SJSA1 (cell line): ENCODE measurements at regions not wholly inside any gene's neighbourhood (a gene's known extent, or its start where the extent isn't known, plus 50 kb on each side); places are given as distances from the start of the nearest gene placed in this dataset.
"Not testable (repeated sequence)": the region's sequence is repeated elsewhere in the genome, so short reads cannot be mapped to it uniquely, and the experiment has no call there.

ENCODE experiments used
- DNase-seq, 2 experiments: peaks; one replicate each; pipeline ENCODE4 v3.0.0-alpha.2; 2015 to 2020; ENCODE audit warnings: low spot score in 2 of 2, low read depth in 1 of 2
- H3K27ac ChIP-seq: fragments of 250-450 bp; sonication (Bioruptor Pico); 2 replicates; pipeline ENCODE4 v1.5.1; 2020; ENCODE audit warnings: mild to moderate bottlenecking, moderate library complexity
- H3K27me3 ChIP-seq: fragments of 250-450 bp; sonication (Bioruptor Pico); replicated peaks from 2 replicates; pipeline ENCODE4 v1.5.1; 2020; ENCODE audit warnings: mild to moderate bottlenecking, moderate library complexity
- H3K36me3 ChIP-seq: fragments of 250-450 bp; sonication (Bioruptor Pico); 2 replicates; pipeline ENCODE4 v1.5.1; 2020; ENCODE audit warnings: mild to moderate bottlenecking
- H3K4me1 ChIP-seq: fragments of 250-450 bp; sonication (Bioruptor Pico); replicated peaks from 2 replicates; pipeline ENCODE4 v1.6.1; 2021; ENCODE audit warnings: mild to moderate bottlenecking
- H3K4me3 ChIP-seq: fragments of 250-450 bp; sonication (Bioruptor Pico); 2 replicates; pipeline ENCODE4 v1.5.1; 2020; ENCODE audit warnings: mild to moderate bottlenecking
- H3K9me3 ChIP-seq: fragments of 250-450 bp; sonication (Bioruptor Pico); replicated peaks from 2 replicates; pipeline ENCODE4 v1.5.1; 2020; ENCODE audit warnings: mild to moderate bottlenecking

DNA sequence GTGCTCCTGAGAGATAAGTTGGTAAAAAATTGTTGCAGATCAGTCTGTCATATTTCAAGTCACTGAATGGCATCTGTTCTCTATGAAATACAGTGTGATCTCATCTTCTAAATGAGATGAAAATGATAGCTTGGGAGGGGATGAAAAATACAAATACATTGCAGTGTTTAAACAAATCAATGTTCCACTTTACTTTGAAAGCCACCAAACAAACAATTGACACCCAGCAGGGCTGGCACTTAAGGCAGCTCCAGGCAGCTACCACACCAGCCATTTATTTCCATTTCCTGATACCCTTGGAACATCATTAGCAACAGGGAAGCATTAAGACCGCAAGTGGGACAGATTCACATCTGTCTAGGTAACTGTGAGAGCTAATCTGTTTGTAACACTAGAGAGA lies 827.6 kb upstream of the KIF2B start:
- H3K4me3 ChIP-seq, result no peak overlapping the region
- no peaks in the 10 kb centered on the region for H3K27me3 ChIP-seq
- no peak for DNase-seq
- no peaks in the 10 kb centered on the region for H3K4me1 ChIP-seq
- H3K9me3 ChIP-seq, result peaks cover 18% of the 10 kb centered on the region
- H3K36me3 ChIP-seq, result no peaks in the 10 kb centered on the region
- H3K27ac ChIP-seq, result no peak overlapping the region

DNA sequence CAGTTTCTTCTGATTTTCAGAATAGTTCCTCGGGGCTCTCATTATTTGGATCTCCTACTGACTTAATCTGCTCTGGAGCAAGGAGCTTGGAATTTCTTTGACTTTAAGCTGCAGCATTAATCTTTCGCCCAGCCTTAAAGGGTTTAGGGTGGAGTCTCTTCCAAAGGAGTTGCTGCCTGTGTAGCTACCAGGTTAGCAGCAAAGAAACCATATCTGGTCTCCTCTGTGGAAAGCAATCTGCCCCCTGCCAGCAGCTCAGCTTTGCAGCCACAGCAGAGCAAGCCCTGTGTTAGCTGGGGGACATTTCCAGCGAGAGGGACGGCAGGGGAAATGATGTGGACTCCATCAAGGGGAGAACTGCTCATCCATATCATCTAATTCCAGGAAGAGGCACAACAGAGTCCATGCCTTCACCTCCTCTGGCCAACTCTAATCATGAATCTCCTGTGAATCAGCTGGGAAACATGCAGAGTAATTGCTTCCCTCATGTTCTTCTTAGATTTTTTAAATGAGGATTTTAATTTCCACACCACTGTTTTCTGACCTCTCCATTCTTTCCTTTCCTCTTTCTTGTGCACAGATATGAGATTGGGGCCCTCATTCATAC lies 827.6 kb upstream of the CA10 start:
- Histone ChIP-seq H3K4me3 (no peak overlapping the region), H3K4me1 (no peaks in the 10 kb centered on the region), H3K27me3 (no peaks in the 10 kb centered on the region), H3K36me3 (no peaks in the 10 kb centered on the region), H3K27ac (no peak overlapping the region), H3K9me3 (peaks cover 15% of the 10 kb centered on the region)
- no peak for DNase-seq

DNA sequence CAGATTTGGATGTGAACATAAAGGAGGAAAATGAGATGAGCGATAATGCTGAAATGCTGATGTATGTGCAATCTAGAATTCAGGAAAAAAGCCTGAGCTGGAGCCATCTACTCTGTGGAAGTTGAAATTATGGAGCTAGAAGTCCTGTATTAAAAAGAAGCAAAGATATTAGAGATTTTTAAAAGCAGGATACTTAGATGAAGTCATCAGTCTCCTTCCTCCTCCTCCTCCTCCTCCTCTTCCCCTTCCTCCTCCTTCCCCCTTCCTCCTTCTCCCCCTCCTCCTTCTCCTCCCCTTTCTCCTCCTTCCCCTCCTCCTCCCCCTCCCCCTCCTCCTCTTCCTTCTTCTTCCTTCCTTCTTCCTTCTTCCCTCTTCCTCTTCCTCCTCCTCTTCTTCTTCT lies 823.8 kb upstream of the CA10 start:
- peaks cover 10% of the 10 kb centered on the region for H3K9me3 ChIP-seq
- no peaks in the 10 kb centered on the region for H3K27me3 ChIP-seq
- no peak overlapping the region for H3K27ac ChIP-seq
- no peaks in the 10 kb centered on the region for H3K4me1 ChIP-seq
- H3K36me3 ChIP-seq, result no peaks in the 10 kb centered on the region
- DNase-seq, result no peak
- H3K4me3 ChIP-seq, result no peak overlapping the region

DNA sequence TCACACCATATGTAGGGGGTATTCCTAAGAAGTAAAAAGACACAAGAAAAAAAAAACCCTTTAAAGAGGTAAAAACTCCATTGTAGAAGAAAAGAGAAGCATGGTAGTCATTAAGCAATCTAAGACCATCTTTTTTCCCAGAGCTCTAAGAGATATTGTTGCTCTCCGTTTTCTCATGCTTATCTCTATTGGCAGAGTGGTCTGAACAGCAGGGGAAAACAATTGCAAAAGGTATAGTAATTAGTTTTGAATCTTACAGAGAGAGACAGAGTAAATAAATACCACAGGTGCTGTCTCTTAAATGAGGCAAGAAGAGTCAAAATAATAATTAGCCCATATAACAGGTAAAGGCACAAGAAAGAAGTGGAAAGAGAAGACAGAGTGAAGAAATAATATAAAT lies 821.4 kb upstream of the CA10 start:
- Histone ChIP-seq H3K27ac (no peak overlapping the region), H3K4me1 (no peaks in the 10 kb centered on the region), H3K27me3 (no peaks in the 10 kb centered on the region), H3K4me3 (no peak overlapping the region), H3K9me3 (peaks cover 5% of the 10 kb centered on the region), H3K36me3 (no peaks in the 10 kb centered on the region)
- DNase-seq, result no peak

DNA sequence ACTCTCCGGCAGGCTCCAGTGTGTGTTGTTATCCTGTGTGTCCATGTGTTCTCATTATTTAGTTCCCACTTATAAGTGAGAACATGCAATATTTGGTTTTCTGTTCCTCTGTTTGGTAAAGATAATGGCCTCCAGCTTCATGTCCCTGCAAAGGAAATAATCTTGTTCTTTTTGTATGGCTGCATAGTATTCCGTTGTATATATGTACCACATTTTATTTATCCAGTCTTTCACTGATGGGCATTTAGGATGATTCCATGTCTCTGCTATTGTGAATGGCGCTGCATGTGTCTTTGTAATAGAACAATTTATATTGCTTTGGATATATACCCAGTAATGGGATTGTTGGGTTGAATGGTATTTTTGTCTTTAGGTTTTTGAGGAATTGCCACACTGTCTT lies 807.3 kb upstream of the CA10 start:
- H3K4me1 ChIP-seq, result no peaks in the 10 kb centered on the region
- no peaks in the 10 kb centered on the region for H3K36me3 ChIP-seq
- DNase-seq, result no peak
- no peaks in the 10 kb centered on the region for H3K27me3 ChIP-seq
- no peaks in the 10 kb centered on the region for H3K9me3 ChIP-seq
- H3K27ac ChIP-seq, result no peak overlapping the region
- no peak overlapping the region for H3K4me3 ChIP-seq

DNA sequence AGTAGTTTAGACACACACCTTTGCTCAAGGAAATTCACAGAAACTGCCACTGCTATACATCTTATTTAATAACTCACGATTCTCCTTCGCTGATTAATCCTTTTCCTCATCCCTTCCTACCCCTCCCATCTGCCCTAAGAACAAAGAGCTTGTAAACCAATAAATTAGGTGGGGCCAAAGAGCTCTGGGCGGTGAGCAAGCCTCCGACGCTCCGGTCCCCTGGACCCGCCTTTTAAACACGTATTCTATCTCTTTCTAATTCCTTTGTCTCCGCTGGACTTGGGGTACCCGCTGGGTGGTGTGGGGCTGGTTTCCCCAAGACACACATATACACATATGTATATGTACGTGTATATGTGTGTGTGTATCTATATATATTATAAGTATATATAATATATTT lies 803.2 kb upstream of the CA10 start:
- not testable (repeated sequence) for H3K27ac ChIP-seq, H3K9me3 ChIP-seq, H3K27me3 ChIP-seq, H3K36me3 ChIP-seq, H3K4me1 ChIP-seq, DNase-seq, H3K4me3 ChIP-seq

DNA sequence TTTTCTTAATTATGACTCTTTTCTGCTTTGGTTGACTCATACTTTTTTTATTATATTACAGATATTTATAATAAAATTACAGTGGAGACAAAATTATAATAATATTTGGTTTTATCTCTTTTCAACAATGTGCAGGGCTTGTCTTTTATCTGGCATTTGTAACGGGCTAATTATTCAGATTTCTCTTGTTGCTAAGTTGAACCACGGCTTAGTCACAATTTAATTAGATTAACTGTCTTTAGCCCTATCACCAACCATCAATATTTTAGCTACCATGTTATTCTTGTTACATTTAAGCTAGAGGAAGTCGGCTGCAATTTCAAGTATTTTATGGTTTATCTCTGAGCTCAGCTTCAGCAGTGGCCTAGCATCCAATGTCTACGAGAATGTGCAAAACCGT lies 798.9 kb upstream of the CA10 start:
- H3K4me3 ChIP-seq, result no peak overlapping the region
- no peak overlapping the region for H3K27ac ChIP-seq
- no peak for DNase-seq
- no peaks in the 10 kb centered on the region for H3K27me3 ChIP-seq
- peaks cover 3% of the 10 kb centered on the region; the same call in 1 of the 2 replicates for H3K9me3 ChIP-seq
- no peaks in the 10 kb centered on the region for H3K36me3 ChIP-seq
- no peaks in the 10 kb centered on the region for H3K4me1 ChIP-seq

DNA sequence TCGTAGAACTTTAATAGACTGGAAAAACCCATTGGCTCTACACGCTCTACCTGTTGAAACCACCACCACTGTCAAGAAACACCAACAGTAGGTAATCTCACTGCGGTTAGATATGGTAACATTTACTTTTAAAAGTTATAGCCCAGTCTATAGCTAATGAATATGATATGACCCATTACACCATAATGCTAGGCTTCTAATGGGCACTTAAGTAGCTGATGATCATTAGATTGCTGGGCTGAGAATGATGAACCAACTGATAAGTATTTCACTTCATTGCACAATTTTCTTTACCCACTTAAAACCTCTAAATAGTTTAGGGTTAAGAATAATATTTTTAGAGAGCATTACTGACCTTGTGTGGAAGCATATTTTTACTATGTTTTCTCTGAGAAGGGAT lies 788.9 kb upstream of the CA10 start:
- no peak overlapping the region for H3K27ac ChIP-seq
- no peaks in the 10 kb centered on the region for H3K4me1 ChIP-seq
- H3K36me3 ChIP-seq, result no peaks in the 10 kb centered on the region

DNA sequence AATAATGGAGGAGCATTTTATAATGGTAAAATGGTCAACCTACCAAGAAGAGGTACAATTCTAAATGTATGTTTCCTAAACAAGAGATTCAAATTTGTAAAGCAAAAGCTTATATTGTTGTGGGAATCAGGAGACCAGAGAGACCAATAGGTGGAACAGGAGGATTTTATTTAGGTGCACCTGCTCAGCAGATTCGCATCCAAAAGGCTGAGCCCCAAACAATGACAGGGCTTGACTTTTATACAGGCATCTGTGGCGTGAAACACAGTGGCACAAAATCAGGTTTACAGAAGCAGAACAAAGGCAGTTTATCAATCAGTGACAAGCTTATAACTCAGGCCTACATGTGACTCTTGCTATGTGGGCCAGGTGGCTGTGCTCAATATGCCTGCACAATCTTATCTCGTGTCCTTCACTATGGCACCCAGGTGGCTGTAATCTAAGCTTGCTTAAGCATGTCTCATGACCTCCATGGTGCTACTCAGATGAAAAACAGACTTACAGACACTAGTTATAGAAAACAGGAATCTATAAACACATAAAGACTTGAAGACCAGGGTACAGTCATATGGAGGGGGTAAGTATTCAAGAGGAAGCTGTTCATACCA lies 780.2 kb upstream of the CA10 start:
- DNase-seq, result no peak
- H3K36me3 ChIP-seq, result no peaks in the 10 kb centered on the region
- no peaks in the 10 kb centered on the region for H3K4me1 ChIP-seq
- peaks cover 27% of the 10 kb centered on the region for H3K9me3 ChIP-seq
- no peak overlapping the region for H3K27ac ChIP-seq
- no peaks in the 10 kb centered on the region for H3K27me3 ChIP-seq
- H3K4me3 ChIP-seq, result no peak overlapping the region

More for the DNA sequence above, 788.9 kb upstream of the CA10 start:
- Histone ChIP-seq H3K4me3 (no peak overlapping the region), H3K27me3 (no peaks in the 10 kb centered on the region), H3K9me3 (peaks cover 23% of the 10 kb centered on the region)
- DNase-seq, result no peak

DNA sequence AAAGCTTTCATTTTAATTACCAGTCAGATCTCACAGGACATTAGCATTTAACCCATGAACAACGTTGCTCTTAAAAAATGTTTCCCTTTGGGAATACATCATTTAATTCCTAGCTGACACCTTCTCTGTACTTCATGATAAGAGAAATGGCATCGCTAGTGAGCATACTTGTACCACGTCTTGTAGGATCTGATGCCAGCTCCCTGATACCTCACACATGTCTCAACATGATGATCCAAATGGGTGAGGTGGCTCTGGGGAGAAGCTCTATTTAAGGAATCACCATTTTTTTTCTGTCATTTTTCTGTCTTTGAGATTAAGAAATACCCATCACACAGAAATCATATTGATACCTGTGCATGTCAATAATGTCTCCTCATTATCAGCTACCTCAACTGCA lies 772.1 kb upstream of the CA10 start:
- no peak for DNase-seq
- peaks cover 6% of the 10 kb centered on the region for H3K9me3 ChIP-seq
- no peak overlapping the region for H3K4me3 ChIP-seq
- H3K27me3 ChIP-seq, result no peaks in the 10 kb centered on the region
- H3K4me1 ChIP-seq, result no peaks in the 10 kb centered on the region
- H3K36me3 ChIP-seq, result no peaks in the 10 kb centered on the region
- no peak overlapping the region for H3K27ac ChIP-seq

DNA sequence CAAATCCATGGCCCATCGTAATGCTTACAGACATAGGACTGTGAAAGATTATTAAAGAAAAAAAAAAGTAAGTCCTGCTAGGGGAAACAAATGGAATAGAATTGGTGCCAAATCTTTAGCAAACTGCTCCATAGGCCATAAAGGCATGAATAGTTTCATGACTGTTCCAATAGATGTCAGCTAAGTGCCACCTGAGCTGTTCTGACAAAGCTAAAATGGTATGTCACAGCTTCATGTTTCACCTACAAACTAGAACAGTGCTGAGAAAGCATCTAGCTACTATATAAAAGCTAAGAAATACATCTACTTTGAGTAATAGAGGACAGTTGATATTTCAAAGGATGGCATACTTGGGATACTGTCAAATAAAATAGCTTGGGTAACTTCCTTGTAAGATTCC lies 771.6 kb upstream of the CA10 start:
- Histone ChIP-seq H3K27me3 (no peaks in the 10 kb centered on the region), H3K36me3 (no peaks in the 10 kb centered on the region), H3K27ac (no peak overlapping the region), H3K9me3 (peaks cover 4% of the 10 kb centered on the region; the same call in 1 of the 2 replicates), H3K4me3 (no peak overlapping the region), H3K4me1 (no peaks in the 10 kb centered on the region)
- DNase-seq, result no peak

DNA sequence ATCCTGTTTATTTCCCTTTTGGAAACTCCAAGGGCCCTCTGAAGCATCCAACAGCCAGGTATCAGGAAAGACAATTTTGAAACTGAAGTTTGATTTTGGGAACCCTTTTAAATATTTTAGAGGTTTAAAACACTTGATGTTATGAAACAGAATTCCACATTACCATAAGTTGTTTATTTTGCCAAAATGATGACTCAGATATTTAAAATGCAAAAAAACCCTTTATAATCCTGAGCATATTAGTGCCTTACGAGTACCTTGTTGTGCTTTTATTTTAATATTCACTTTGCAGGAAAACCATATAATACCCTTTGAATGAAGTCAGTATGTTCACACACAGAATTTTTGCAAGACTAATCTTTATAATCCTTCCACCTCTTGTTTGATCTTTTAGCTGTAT lies 765.1 kb upstream of the CA10 start:
- no peak overlapping the region for H3K27ac ChIP-seq
- H3K27me3 ChIP-seq, result no peaks in the 10 kb centered on the region
- H3K9me3 ChIP-seq, result peaks cover 12% of the 10 kb centered on the region
- DNase-seq, result no peak
- H3K36me3 ChIP-seq, result no peaks in the 10 kb centered on the region
- H3K4me3 ChIP-seq, result no peak overlapping the region
- H3K4me1 ChIP-seq, result no peaks in the 10 kb centered on the region

DNA sequence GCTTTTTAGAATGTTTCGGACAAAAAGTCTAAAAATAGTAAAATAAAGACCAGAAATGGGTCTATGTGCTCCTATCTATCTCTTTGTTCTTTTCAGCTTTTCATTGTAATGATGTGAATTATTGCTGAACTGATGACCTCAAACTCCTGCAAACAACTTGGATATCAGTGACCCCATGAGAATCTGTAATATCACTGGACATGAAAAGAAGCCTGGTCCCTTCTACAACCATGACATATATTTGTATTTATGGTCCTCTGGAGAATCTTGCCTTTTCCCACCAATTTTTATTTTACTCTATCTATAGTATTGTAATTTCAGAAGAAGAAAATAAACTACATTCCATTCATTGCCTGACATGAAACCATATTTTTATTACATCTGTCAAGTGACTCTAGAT lies 740.7 kb upstream of the CA10 start:
- Histone ChIP-seq H3K9me3 (peaks cover 15% of the 10 kb centered on the region; the same call in 1 of the 2 replicates), H3K4me3 (no peak overlapping the region), H3K27ac (no peak overlapping the region), H3K27me3 (no peaks in the 10 kb centered on the region), H3K36me3 (no peaks in the 10 kb centered on the region), H3K4me1 (no peaks in the 10 kb centered on the region)
- no peak for DNase-seq

DNA sequence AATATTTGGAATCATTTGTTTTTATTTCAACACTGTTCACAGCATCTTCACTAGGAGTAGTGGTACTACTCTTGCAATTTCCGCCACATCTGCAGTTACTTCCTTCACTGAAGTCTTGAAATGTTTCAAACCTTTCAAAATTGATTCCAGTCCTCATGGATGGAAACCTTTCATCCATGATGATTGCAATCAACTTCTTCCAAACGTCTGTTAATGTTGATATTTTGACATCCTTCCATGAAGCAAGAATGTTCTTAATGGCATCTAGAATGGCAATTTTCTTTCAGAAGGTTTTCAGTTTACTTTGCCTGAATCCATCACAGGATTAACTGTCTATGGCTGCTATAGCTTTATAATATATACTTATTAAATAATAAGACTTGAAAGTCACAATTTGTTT lies 736.8 kb upstream of the CA10 start:
- DNase-seq, result no peak
- Histone ChIP-seq H3K27me3 (no peaks in the 10 kb centered on the region), H3K27ac (no peak overlapping the region), H3K4me1 (no peaks in the 10 kb centered on the region), H3K36me3 (no peaks in the 10 kb centered on the region), H3K9me3 (0 out of 2 replicates have a peak, but pooled peaks cover 7% of the 10 kb centered on the region), H3K4me3 (no peak overlapping the region)

DNA sequence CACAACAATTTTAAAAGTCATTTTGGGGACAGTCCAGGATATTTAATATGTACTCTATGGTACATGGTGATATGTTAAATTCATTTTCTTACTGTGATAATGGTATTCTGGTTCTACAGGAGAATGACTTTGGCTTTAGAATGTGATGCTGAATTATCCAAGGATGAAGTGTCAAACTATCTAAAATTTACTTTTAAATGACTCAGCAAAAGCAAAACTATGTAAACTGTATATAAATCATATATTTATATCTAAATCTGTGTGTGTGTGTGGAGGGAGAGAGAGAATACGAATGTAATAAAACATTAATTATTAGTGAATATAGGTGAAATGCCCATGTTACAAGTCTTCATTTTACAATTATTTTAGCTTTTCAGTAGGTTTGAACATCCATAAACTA lies 733.8 kb upstream of the CA10 start:
- H3K4me1 ChIP-seq, result no peaks in the 10 kb centered on the region
- no peaks in the 10 kb centered on the region for H3K36me3 ChIP-seq
- DNase-seq, result no peak
- no peaks in the 10 kb centered on the region for H3K27me3 ChIP-seq
- H3K9me3 ChIP-seq, result 0 out of 2 replicates have a peak, but pooled peaks cover 11% of the 10 kb centered on the region
- no peak overlapping the region for H3K4me3 ChIP-seq
- H3K27ac ChIP-seq, result no peak overlapping the region
